ENCODE measurements at regions not wholly inside any gene's neighbourhood (a gene's known extent, or its start where the extent isn't known, plus 50 kb on each side); places are given as distances from the start of the nearest gene placed in this dataset.

GRCh38 chr12:5348057-5348456, 83.9 kb upstream of the NTF3 start:
- DNase-seq (ENCODE audit: low spot score in 2 of 2) (no peak), FAIRE-seq (no peak)

- no peak for DNase-seq (ENCODE audit: low spot score in 2 of 2)
- no peak for FAIRE-seq
Observed at GRCh38 chr12:5348491-5348890, 83.4 kb upstream of the NTF3 start.

- DNase-seq (ENCODE audit: low spot score in 2 of 2): no peak
- FAIRE-seq: no peak
Observed at GRCh38 chr12:5364036-5364770, 67.7 kb upstream of the NTF3 start.

GRCh38 chr12:5369298-5369697, 62.6 kb upstream of the NTF3 start:
- FAIRE-seq (no peak), DNase-seq (ENCODE audit: low spot score in 2 of 2) (no peak)

- FAIRE-seq (no peak), DNase-seq (ENCODE audit: low spot score in 2 of 2) (no peak)
Observed at GRCh38 chr12:5371631-5372030, 60.3 kb upstream of the NTF3 start.

- no peak for FAIRE-seq
- no peak for DNase-seq (ENCODE audit: low spot score in 2 of 2)
Observed at GRCh38 chr12:5374713-5375112, 57.2 kb upstream of the NTF3 start.

- no peak for FAIRE-seq
- no peak for DNase-seq (ENCODE audit: low spot score in 2 of 2)
Observed at GRCh38 chr12:5375547-5376295, 56.2 kb upstream of the NTF3 start.

- FAIRE-seq (no peak), DNase-seq (ENCODE audit: low spot score in 2 of 2) (no peak)
Observed at GRCh38 chr12:5376591-5377207, 55.2 kb upstream of the NTF3 start.

- no peak for FAIRE-seq
- DNase-seq (ENCODE audit: low spot score in 2 of 2): no peak
Observed at GRCh38 chr12:5377997-5378592, 53.8 kb upstream of the NTF3 start.

- FAIRE-seq (no peak), DNase-seq (ENCODE audit: low spot score in 2 of 2) (no peak)
Observed at GRCh38 chr12:5379749-5380496, 52.0 kb upstream of the NTF3 start.
